Trophoblast cell (in vitro differentiated cells and primary cell): ENCODE measurements at regions not wholly inside any gene's neighbourhood (a gene's known extent, or its start where the extent isn't known, plus 50 kb on each side); places are given as distances from the start of the nearest gene placed in this dataset.
A peak's percentile ranks its signal among the peaks of the same experiment; 100 is the strongest.

Experiments
- DNase-seq, 2 donors: peaks; one replicate each; pipeline ENCODE4 v3.0.0-alpha.2; 2016
- H2AFZ ChIP-seq: 2 replicates; pipeline ENCODE4 v1.6.1; 2013; ENCODE audit warnings: low read length, moderate library complexity, mild to moderate bottlenecking; ENCODE audit not compliant: insufficient read depth, poor library complexity
- H2AK5ac ChIP-seq: 2 replicates; pipeline ENCODE4 v1.6.1; 2013; ENCODE audit warnings: mild to moderate bottlenecking, low read length
- H2BK120ac ChIP-seq: 2 replicates; pipeline ENCODE4 v1.6.1; 2013; ENCODE audit warnings: low read length, mild to moderate bottlenecking, moderate library complexity; ENCODE audit not compliant: insufficient read depth, poor library complexity
- H2BK12ac ChIP-seq: 2 replicates; pipeline ENCODE4 v1.6.1; 2013; ENCODE audit warnings: mild to moderate bottlenecking, low read length, moderate library complexity
- H2BK5ac ChIP-seq: 2 replicates; pipeline ENCODE4 v1.6.1; 2013; ENCODE audit warnings: low read length, low read depth, moderate library complexity, mild to moderate bottlenecking; ENCODE audit not compliant: poor library complexity
- H3K14ac ChIP-seq: 2 replicates; pipeline ENCODE4 v1.6.1; 2013; ENCODE audit warnings: mild to moderate bottlenecking, low read length
- H3K18ac ChIP-seq: 2 replicates; pipeline ENCODE4 v1.6.1; 2013; ENCODE audit warnings: mild to moderate bottlenecking, low read length
- H3K23ac ChIP-seq: 2 replicates; pipeline ENCODE4 v1.6.1; 2013; ENCODE audit warnings: low read length
- H3K27ac ChIP-seq: 2 replicates; pipeline ENCODE4 v1.5.1; 2013; ENCODE audit warnings: low read depth, mild to moderate bottlenecking, inconsistent platforms, low read length, moderate library complexity
- H3K27me3 ChIP-seq: 2 replicates; pipeline ENCODE4 v1.6.1; 2013; ENCODE audit warnings: inconsistent platforms, mild to moderate bottlenecking, low read length, moderate library complexity; ENCODE audit not compliant: insufficient read depth
- H3K36me3 ChIP-seq, 2 experiments: 1 replicate in 1 of 2; 2 replicates in 1 of 2; pipeline ENCODE4 v1.6.1; 2013; ENCODE audit warnings: low read length in 2 of 2, mild to moderate bottlenecking in 2 of 2, moderate library complexity in 1 of 2; ENCODE audit not compliant: insufficient read depth in 2 of 2, control insufficient read depth in 1 of 2
- H3K4ac ChIP-seq: 2 replicates; pipeline ENCODE4 v1.6.1; 2013; ENCODE audit warnings: low read depth, mild to moderate bottlenecking, low read length, moderate library complexity
- H3K4me1 ChIP-seq, 2 experiments: 1 replicate in 1 of 2; 2 replicates in 1 of 2; pipeline ENCODE4 v1.6.1; 2013; ENCODE audit warnings: low read length in 2 of 2, mild to moderate bottlenecking in 2 of 2, moderate library complexity in 1 of 2; ENCODE audit not compliant: insufficient read depth in 2 of 2, control insufficient read depth in 1 of 2
- H3K4me2 ChIP-seq: 2 replicates; pipeline ENCODE4 v1.6.1; 2013; ENCODE audit warnings: inconsistent platforms, mild to moderate bottlenecking, low read length, moderate library complexity
- H3K4me3 ChIP-seq: 2 replicates; pipeline ENCODE4 v1.5.1; 2013; ENCODE audit warnings: mild to moderate bottlenecking, low read depth, low read length, inconsistent platforms
- H3K79me1 ChIP-seq: one replicate; pipeline ENCODE4 v1.6.1; 2013; ENCODE audit warnings: low read length
- H3K79me2 ChIP-seq: 2 replicates; pipeline ENCODE4 v1.6.1; 2013; ENCODE audit warnings: low read length, mild to moderate bottlenecking; ENCODE audit not compliant: control insufficient read depth, insufficient read depth, poor library complexity
- H3K9ac ChIP-seq: 2 replicates; pipeline ENCODE4 v1.6.1; 2013; ENCODE audit warnings: mild to moderate bottlenecking, low read length
- H3K9me3 ChIP-seq: 2 replicates; pipeline ENCODE4 v1.6.1; 2013; ENCODE audit warnings: low read depth, mild to moderate bottlenecking, control low read depth, inconsistent platforms, low read length; ENCODE audit not compliant: insufficient read depth
- H4K12ac ChIP-seq: 2 replicates; pipeline ENCODE4 v1.6.1; 2013; ENCODE audit warnings: low read depth, mild to moderate bottlenecking, low read length, moderate library complexity
- H4K8ac ChIP-seq: 2 replicates; pipeline ENCODE4 v1.6.1; 2013; ENCODE audit warnings: low read depth, mild to moderate bottlenecking, low read length, moderate library complexity
- H4K91ac ChIP-seq: one replicate; pipeline ENCODE4 v1.6.1; 2013; ENCODE audit warnings: low read depth, mild to moderate bottlenecking, low read length, moderate library complexity
- WGBS: extraction: QIAGEN DNeasy Blood & Tissue Kit; methylation state at CpG from one replicate; pipeline ENCODE4 v1.1.7; 2013; ENCODE audit warnings: missing lambda C conversion rate; ENCODE audit not compliant: insufficient read length, insufficient coverage; ENCODE audit errors: extremely low coverage; 5-methylcytosine and 5-hydroxymethylcytosine counted together

DNA sequence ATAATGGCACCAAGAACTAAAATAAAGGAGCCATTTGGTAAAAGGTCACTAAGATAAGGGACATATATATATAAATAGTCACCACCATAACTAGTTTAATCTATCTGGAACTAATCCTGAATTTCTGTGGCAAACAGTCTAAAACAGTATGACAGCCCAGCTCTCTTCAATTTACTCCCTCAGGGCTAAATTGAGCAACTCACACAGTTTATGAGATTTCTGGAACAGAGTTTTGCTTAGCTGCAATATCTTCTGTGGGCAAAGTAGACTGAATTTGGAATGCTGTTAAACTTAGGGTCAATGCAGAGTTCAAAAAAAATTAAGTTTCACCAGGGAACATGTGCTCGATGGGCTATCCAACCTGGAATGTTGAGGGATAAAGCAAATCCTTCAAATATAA lies 70.1 kb upstream of the VEPH1 start:
- no peak overlapping the region for H3K18ac ChIP-seq
- H3K9ac ChIP-seq: no peak overlapping the region
- no CpG with 5 or more reads among the region's 1 CpG for WGBS

DNA sequence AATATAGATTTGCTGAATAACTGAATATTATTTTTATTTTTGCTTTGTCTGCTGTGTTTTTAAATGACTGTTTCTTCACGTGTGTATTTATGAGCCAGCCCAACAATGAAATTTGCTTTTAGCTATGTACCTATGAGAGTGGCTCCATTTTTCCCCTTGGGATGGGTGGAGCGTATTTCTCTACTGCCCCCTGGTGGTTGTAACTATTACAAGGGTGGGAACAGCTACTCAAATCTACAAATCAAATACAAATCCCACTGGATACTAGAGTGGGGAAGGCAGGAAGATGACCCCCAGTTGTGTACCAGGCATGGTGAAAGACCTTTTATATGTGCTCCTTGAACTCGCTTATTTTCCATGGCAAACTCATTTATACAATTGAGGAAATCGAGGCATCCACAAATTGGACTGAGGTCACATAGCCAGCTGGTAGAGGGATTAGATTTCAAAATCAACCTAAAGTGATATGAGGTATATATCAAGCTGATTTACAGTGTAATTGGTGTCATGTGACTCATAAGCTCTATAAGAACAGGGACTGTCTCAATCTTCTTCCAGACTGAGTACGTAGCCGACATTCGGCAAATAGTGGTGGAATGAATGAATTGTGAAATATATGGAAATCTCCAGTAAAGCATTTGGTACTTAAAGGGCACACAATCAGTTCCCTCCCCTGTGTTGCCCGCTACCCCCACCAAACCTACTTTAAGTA lies 69.5 kb upstream of the VEPH1 start:
- WGBS: no CpG with 5 or more reads among the region's 8 CpGs
- H3K4me3 ChIP-seq: no peak overlapping the region
- no peak overlapping the region for H2BK5ac ChIP-seq
- H3K27me3 ChIP-seq: no peaks in the 10 kb centered on the region
- H3K4ac ChIP-seq: no peak overlapping the region
- DNase-seq: peak; percentile 13 to 81
- H3K14ac ChIP-seq: no peak overlapping the region
- H4K8ac ChIP-seq: no peak overlapping the region
- no peak overlapping the region for H2AFZ ChIP-seq
- no peak overlapping the region for H3K18ac ChIP-seq
- no peak overlapping the region for H3K4me2 ChIP-seq
- no peaks in the 10 kb centered on the region for H3K79me1 ChIP-seq
- no peaks in the 10 kb centered on the region for H3K9me3 ChIP-seq
- H3K79me2 ChIP-seq: no peaks in the 10 kb centered on the region
- no peak overlapping the region for H4K91ac ChIP-seq
- H3K27ac ChIP-seq: no peak overlapping the region
- no peak overlapping the region for H2BK120ac ChIP-seq
- no peaks in the 10 kb centered on the region for H3K36me3 ChIP-seq
- no peaks in the 10 kb centered on the region for H3K4me1 ChIP-seq
- no peak overlapping the region for H3K9ac ChIP-seq
- no peak overlapping the region for H3K23ac ChIP-seq
- H2AK5ac ChIP-seq: no peak overlapping the region
- no peak overlapping the region for H2BK12ac ChIP-seq
- H4K12ac ChIP-seq: no peak overlapping the region

More for the DNA sequence above, 70.1 kb upstream of the VEPH1 start:
- no peak overlapping the region for H3K4me3 ChIP-seq
- peak in 1 of 2 donors; percentile 30 for DNase-seq
- H3K14ac ChIP-seq: no peak overlapping the region
- H3K4me2 ChIP-seq: no peak overlapping the region
- no peaks in the 10 kb centered on the region for H3K9me3 ChIP-seq
- no peak overlapping the region for H3K23ac ChIP-seq
- H3K36me3 ChIP-seq: no peaks in the 10 kb centered on the region
- H3K4me1 ChIP-seq: no peaks in the 10 kb centered on the region
- H4K12ac ChIP-seq: no peak overlapping the region
- no peak overlapping the region for H4K8ac ChIP-seq
- H3K4ac ChIP-seq: no peak overlapping the region
- H2BK5ac ChIP-seq: no peak overlapping the region
- no peak overlapping the region for H4K91ac ChIP-seq
- H2AFZ ChIP-seq: no peak overlapping the region
- H2BK12ac ChIP-seq: no peak overlapping the region
- H3K27me3 ChIP-seq: no peaks in the 10 kb centered on the region
- H3K27ac ChIP-seq: no peak overlapping the region
- no peak overlapping the region for H2BK120ac ChIP-seq
- H2AK5ac ChIP-seq: no peak overlapping the region
- no peaks in the 10 kb centered on the region for H3K79me1 ChIP-seq
- H3K79me2 ChIP-seq: no peaks in the 10 kb centered on the region

DNA sequence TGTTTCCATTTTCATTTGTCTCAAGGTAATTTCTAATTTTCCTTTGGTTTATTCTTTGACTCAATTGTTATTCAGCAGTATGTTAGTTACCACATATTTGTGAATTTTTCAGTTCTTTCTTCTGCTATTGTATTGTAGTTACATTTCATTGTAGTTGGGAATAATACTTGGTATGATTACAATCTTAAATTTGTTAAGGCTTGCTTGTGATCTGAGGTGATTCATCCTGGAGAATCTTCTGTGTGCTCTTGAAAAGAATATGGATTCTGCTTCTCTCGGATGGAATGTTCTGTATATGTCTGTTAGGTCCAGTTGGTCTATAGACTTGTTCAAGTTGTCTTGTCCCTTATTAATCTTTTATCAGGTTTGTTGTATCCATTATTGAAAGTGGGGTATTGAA lies 63.4 kb upstream of the VEPH1 start:
- H3K79me1 ChIP-seq: no peaks in the 10 kb centered on the region

DNA sequence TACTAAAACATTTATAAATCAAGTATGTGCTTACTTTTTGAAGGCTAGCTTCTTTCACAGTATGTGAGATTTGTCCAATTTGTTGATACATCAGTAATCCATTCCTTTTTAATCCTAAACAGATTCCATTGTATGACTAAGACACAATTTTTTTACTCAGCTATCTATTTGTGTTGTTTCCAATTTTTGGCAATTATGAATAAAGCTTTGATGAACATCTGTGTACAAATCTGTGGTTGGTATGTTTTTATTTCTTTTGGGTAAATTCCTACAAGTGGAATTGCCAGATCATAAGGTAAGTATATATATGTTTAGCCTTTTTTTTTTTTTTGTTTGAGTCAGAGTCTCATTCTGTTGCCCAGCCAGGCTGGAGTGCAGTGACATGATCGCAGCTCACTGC lies 56.2 kb upstream of the VEPH1 start:
- Histone ChIP-seq H3K18ac (no peak overlapping the region), H2BK5ac (no peak overlapping the region), H4K91ac (no peak overlapping the region), H3K36me3 (no peaks in the 10 kb centered on the region), H3K14ac (no peak overlapping the region), H3K4ac (no peak overlapping the region), H4K12ac (no peak overlapping the region), H2AFZ (no peak overlapping the region), H3K9me3 (no peaks in the 10 kb centered on the region), H3K27ac (no peak overlapping the region), H3K79me1 (no peaks in the 10 kb centered on the region), H3K27me3 (no peaks in the 10 kb centered on the region), H2BK120ac (no peak overlapping the region), H3K79me2 (no peaks in the 10 kb centered on the region), H3K4me3 (no peak overlapping the region), H3K4me2 (no peak overlapping the region), H2BK12ac (no peak overlapping the region), H3K23ac (no peak overlapping the region), H2AK5ac (no peak overlapping the region), H3K9ac (no peak overlapping the region), H3K4me1 (no peaks in the 10 kb centered on the region), H4K8ac (no peak overlapping the region)
- no peak for DNase-seq
- no CpG with 5 or more reads among the region's 1 CpG for WGBS

More for the DNA sequence above, 63.4 kb upstream of the VEPH1 start:
- Histone ChIP-seq H3K79me2 (no peaks in the 10 kb centered on the region), H2BK120ac (no peak overlapping the region), H3K4ac (no peak overlapping the region), H3K9me3 (no peaks in the 10 kb centered on the region), H2BK12ac (no peak overlapping the region), H4K91ac (no peak overlapping the region), H3K9ac (no peak overlapping the region), H3K18ac (no peak overlapping the region), H2AK5ac (no peak overlapping the region), H3K4me1 (no peaks in the 10 kb centered on the region), H3K14ac (no peak overlapping the region), H3K4me3 (no peak overlapping the region), H3K27me3 (no peaks in the 10 kb centered on the region), H3K23ac (no peak overlapping the region), H3K27ac (no peak overlapping the region), H3K36me3 (no peaks in the 10 kb centered on the region), H4K12ac (no peak overlapping the region), H3K4me2 (no peak overlapping the region), H4K8ac (no peak overlapping the region), H2AFZ (no peak overlapping the region), H2BK5ac (no peak overlapping the region)
- no CpG with 5 or more reads among the region's 1 CpG for WGBS
- no peak for DNase-seq
